HG02610 (cell line): ENCODE measurements at regions not wholly inside any gene's neighbourhood (a gene's known extent, or its start where the extent isn't known, plus 50 kb on each side); places are given as distances from the start of the nearest gene placed in this dataset.
"Not testable (repeated sequence)": the region's sequence is repeated elsewhere in the genome, so short reads cannot be mapped to it uniquely, and the experiment has no call there.

ENCODE experiments used
- ATAC-seq: cut with Tn5 transposase; IDR thresholded peaks from one replicate; pipeline ENCODE4 v1.9.1; 2021; ENCODE audit warnings: mild to moderate bottlenecking, moderate library complexity; ENCODE audit not compliant: unreplicated experiment

GRCh38 chr21:41612674-41613532, 104.9 kb upstream of the TMPRSS2 start:
- ATAC-seq: no peak

GRCh38 chr21:41611966-41612606, 104.1 kb upstream of the TMPRSS2 start:
- ATAC-seq: no peak

- no peak for ATAC-seq
Observed at GRCh38 chr21:41611441-41611840, 103.5 kb upstream of the TMPRSS2 start.

GRCh38 chr21:41610840-41611115, 102.8 kb upstream of the TMPRSS2 start:
- ATAC-seq: not testable (repeated sequence)

GRCh38 chr21:41610042-41610839, 102.3 kb upstream of the TMPRSS2 start:
- ATAC-seq: no peak

GRCh38 chr21:41606706-41607105, 98.7 kb upstream of the TMPRSS2 start:
- no peak for ATAC-seq

GRCh38 chr21:41605934-41606285, 98.0 kb upstream of the TMPRSS2 start:
- ATAC-seq: no peak

GRCh38 chr21:41605178-41605933, 97.4 kb upstream of the TMPRSS2 start:
- no peak for ATAC-seq

- no peak for ATAC-seq
Observed at GRCh38 chr21:41604583-41605041, 96.7 kb upstream of the TMPRSS2 start.

GRCh38 chr21:41603476-41603875, 95.5 kb upstream of the TMPRSS2 start:
- ATAC-seq: no peak

GRCh38 chr21:41602531-41602930, 94.6 kb upstream of the TMPRSS2 start:
- no peak for ATAC-seq

- ATAC-seq: no peak
Observed at GRCh38 chr21:41601573-41602368, 93.8 kb upstream of the TMPRSS2 start.

- ATAC-seq: no peak
Observed at GRCh38 chr21:41600961-41601572, 93.1 kb upstream of the TMPRSS2 start.

GRCh38 chr21:41600556-41600955, 92.6 kb upstream of the TMPRSS2 start:
- ATAC-seq: no peak

GRCh38 chr21:41600116-41600515, 92.2 kb upstream of the TMPRSS2 start:
- no peak for ATAC-seq

- ATAC-seq: no peak
Observed at GRCh38 chr21:41598561-41599431, 90.8 kb upstream of the TMPRSS2 start.

- no peak for ATAC-seq
Observed at GRCh38 chr21:41597811-41598231, 89.9 kb upstream of the TMPRSS2 start.

- no peak for ATAC-seq
Observed at GRCh38 chr21:41597227-41597626, 89.3 kb upstream of the TMPRSS2 start.
